PC-3 (cell line): ENCODE measurements at regions not wholly inside any gene's neighbourhood (a gene's known extent, or its start where the extent isn't known, plus 50 kb on each side); places are given as distances from the start of the nearest gene placed in this dataset.

Experiments used
- ATAC-seq: fragments of 200-7000 bp; cut with Tn5 transposase; 2 replicates; pipeline ENCODE4 v1.9.1; 2020; ENCODE audit warnings: mild to moderate bottlenecking, moderate library complexity
- BruUV-seq: library from RNA; stranded (reverse); fragments of 400-500 nt; replicated peaks from 2 replicates; lab custom pipeline; 2021; lab: Mats Ljungman, UMichigan
- CTCF ChIA-PET: fragments of 300-600 bp; sonication (Branson Sonifier 250); formaldehyde crosslinking; loops from one replicate; lab custom pipeline; 2022; ENCODE audit warnings: antibody characterized with exemption; lab: Charles Lee
- POLR2A ChIA-PET: fragments of 300-600 bp; sonication (Branson Sonifier 250); formaldehyde crosslinking; loops from one replicate; lab custom pipeline; 2022; ENCODE audit warnings: antibody characterized with exemption; ENCODE audit not compliant: unreplicated experiment; lab: Charles Lee
- DNase-seq: peaks from one replicate; pipeline ENCODE4 v3.0.0-alpha.2; 2015
- H2AFZ ChIP-seq: fragments of 300-600 bp; sonication (generic); 2 replicates; pipeline ENCODE4 v1.6.0; 2016; ENCODE audit warnings: antibody characterized with exemption, low read length
- H3F3A ChIP-seq: fragments of 300-600 bp; sonication (generic); one replicate; pipeline ENCODE4 v1.6.0; 2017; ENCODE audit warnings: antibody characterized with exemption, low read length, control low read depth, mild to moderate bottlenecking; ENCODE audit not compliant: unreplicated experiment
- H3K27ac ChIP-seq: fragments of 300-600 bp; sonication (generic); 2 replicates; pipeline ENCODE4 v1.5.1; 2016; ENCODE audit warnings: mild to moderate bottlenecking, low read length
- H3K27me3 ChIP-seq: fragments of 300-600 bp; sonication (generic); 2 replicates; pipeline ENCODE4 v1.6.1; 2016; ENCODE audit warnings: low read length, mixed read lengths
- H3K36me3 ChIP-seq: fragments of 300-600 bp; sonication (generic); 2 replicates; pipeline ENCODE4 v1.6.1; 2016; ENCODE audit warnings: low read depth, mixed run types, low read length, mixed read lengths
- H3K4me1 ChIP-seq: fragments of 300-600 bp; sonication (generic); 2 replicates; pipeline ENCODE4 v1.5.1; 2016; ENCODE audit warnings: low read length; ENCODE audit not compliant: insufficient read depth
- H3K4me2 ChIP-seq: fragments of 300-600 bp; sonication (generic); 2 replicates; pipeline ENCODE4 v1.6.0; 2016; ENCODE audit warnings: low read length
- H3K4me3 ChIP-seq: fragments of 300-600 bp; sonication (generic); 2 replicates; pipeline ENCODE4 v1.5.1; 2016; ENCODE audit warnings: mild to moderate bottlenecking, low read length, mixed read lengths
- H3K79me2 ChIP-seq: fragments of 300-600 bp; sonication (generic); 2 replicates; pipeline ENCODE4 v1.6.1; 2017; ENCODE audit warnings: low read length, mixed read lengths
- H3K9ac ChIP-seq: fragments of 300-600 bp; sonication (generic); 2 replicates; pipeline ENCODE4 v1.6.0; 2016; ENCODE audit warnings: mild to moderate bottlenecking, low read length
- H3K9me2 ChIP-seq: fragments of 300-600 bp; sonication (generic); replicated peaks from 2 replicates; pipeline ENCODE4 v1.6.1; 2016; ENCODE audit warnings: mixed run types, low read length, mixed read lengths
- H3K9me3 ChIP-seq: fragments of 300-600 bp; sonication (generic); 2 replicates; pipeline ENCODE4 v1.6.1; 2016; ENCODE audit warnings: low read length, mixed read lengths
- H4K20me1 ChIP-seq: fragments of 300-600 bp; sonication (generic); 2 replicates; pipeline ENCODE4 v1.6.1; 2016; ENCODE audit warnings: low read length, mixed read lengths
- EZH2 ChIP-seq: fragments of 300-600 bp; sonication (generic); IDR thresholded peaks from one replicate; pipeline ENCODE4 v1.6.1; 2017; ENCODE audit warnings: antibody characterized with exemption, mild to moderate bottlenecking, low read length; ENCODE audit not compliant: unreplicated experiment
- EZH2phosphoT487 ChIP-seq: fragments of 300-600 bp; sonication (generic); IDR thresholded peaks from 2 replicates; pipeline ENCODE4 v1.6.1; 2018; ENCODE audit warnings: mild to moderate bottlenecking, antibody characterized with exemption, low read length, borderline replicate concordance
- intact Hi-C: fragments of 100-400 bp; cut with micrococcal nuclease; formaldehyde crosslinking; loops from 2 replicates; pipeline ENCODE4 v1.9.0; 2023
- TF ChIP-seq, protein P1 (sequence below): fragments of 300-600 bp; sonication (generic); conservative IDR thresholded peaks from 2 replicates; pipeline ENCODE4 v1.5.1; 2017; ENCODE audit warnings: antibody characterized with exemption, low read depth, mild to moderate bottlenecking, low read length

DNA sequence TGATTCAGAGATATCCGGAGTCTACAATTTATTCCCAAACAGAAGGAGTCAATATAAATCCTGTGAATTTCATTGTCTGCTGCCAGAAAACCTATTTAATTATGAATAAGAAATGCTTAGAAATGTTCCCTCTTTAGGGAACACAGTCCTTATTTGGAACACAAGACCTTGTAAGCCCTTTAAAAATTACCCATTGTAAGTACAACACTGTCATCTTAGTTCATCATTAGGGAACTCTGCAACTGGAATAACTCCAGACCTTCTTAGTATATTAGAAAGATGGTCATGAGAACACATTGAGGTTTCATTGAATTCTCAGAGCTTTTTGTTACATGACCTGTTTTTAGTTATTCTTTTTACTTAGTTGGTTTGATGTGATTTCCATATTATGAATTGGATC, 548.5 kb upstream of the KLF12 start:
- BruUV-seq: no TSS peak
- H3F3A ChIP-seq: no peaks in the 10 kb centered on the region
- H3K9me3 ChIP-seq: no peaks in the 10 kb centered on the region
- DNase-seq: no peak
- intact Hi-C loops: no loop called here
- no peak for TF ChIP-seq EZH2phosphoT487
- TF ChIP-seq, protein P1, sequence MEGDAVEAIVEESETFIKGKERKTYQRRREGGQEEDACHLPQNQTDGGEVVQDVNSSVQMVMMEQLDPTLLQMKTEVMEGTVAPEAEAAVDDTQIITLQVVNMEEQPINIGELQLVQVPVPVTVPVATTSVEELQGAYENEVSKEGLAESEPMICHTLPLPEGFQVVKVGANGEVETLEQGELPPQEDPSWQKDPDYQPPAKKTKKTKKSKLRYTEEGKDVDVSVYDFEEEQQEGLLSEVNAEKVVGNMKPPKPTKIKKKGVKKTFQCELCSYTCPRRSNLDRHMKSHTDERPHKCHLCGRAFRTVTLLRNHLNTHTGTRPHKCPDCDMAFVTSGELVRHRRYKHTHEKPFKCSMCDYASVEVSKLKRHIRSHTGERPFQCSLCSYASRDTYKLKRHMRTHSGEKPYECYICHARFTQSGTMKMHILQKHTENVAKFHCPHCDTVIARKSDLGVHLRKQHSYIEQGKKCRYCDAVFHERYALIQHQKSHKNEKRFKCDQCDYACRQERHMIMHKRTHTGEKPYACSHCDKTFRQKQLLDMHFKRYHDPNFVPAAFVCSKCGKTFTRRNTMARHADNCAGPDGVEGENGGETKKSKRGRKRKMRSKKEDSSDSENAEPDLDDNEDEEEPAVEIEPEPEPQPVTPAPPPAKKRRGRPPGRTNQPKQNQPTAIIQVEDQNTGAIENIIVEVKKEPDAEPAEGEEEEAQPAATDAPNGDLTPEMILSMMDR: no peak
- TF ChIP-seq EZH2: no peak
- ChIA-PET CTCF (no interaction called here), POLR2A (no interaction called here)
- no peaks in the 10 kb centered on the region for H3K36me3 ChIP-seq
- no peak overlapping the region for H3K4me2 ChIP-seq
- no peaks in the 10 kb centered on the region for H3K9me2 ChIP-seq
- no peak overlapping the region for H3K9ac ChIP-seq
- no peaks in the 10 kb centered on the region for H3K27me3 ChIP-seq
- no peaks in the 10 kb centered on the region for H3K79me2 ChIP-seq
- no peak for ATAC-seq
- H4K20me1 ChIP-seq: no peaks in the 10 kb centered on the region
- no peak overlapping the region for H2AFZ ChIP-seq
- no peaks in the 10 kb centered on the region for H3K4me1 ChIP-seq
- H3K27ac ChIP-seq: no peak overlapping the region
- H3K4me3 ChIP-seq: no peak overlapping the region

GRCh38 chr13:74681891-74682290, 547.7 kb upstream of the KLF12 start:
- TF ChIP-seq EZH2: no peak
- no peak for TF ChIP-seq EZH2phosphoT487
- TF ChIP-seq, protein P1: no peak
- Histone ChIP-seq H3K9me3 (no peaks in the 10 kb centered on the region), H3K4me2 (no peak overlapping the region), H3K36me3 (no peaks in the 10 kb centered on the region), H3K4me1 (no peaks in the 10 kb centered on the region), H3K27ac (no peak overlapping the region), H3K9me2 (no peaks in the 10 kb centered on the region), H2AFZ (no peak overlapping the region), H3K4me3 (no peak overlapping the region), H3K9ac (no peak overlapping the region), H4K20me1 (no peaks in the 10 kb centered on the region), H3F3A (no peaks in the 10 kb centered on the region), H3K79me2 (no peaks in the 10 kb centered on the region), H3K27me3 (no peaks in the 10 kb centered on the region)
- ChIA-PET POLR2A (no interaction called here), CTCF (no interaction called here)
- BruUV-seq: no TSS peak
- DNase-seq: no peak
- ATAC-seq: no peak
- intact Hi-C loops: no loop called here

- ATAC-seq: no peak
- BruUV-seq: no TSS peak
- Histone ChIP-seq H3F3A (no peaks in the 10 kb centered on the region), H3K27ac (no peak overlapping the region), H3K79me2 (no peaks in the 10 kb centered on the region), H3K4me2 (no peak overlapping the region), H3K4me1 (no peaks in the 10 kb centered on the region), H4K20me1 (no peaks in the 10 kb centered on the region), H2AFZ (no peak overlapping the region), H3K9me3 (no peaks in the 10 kb centered on the region), H3K9ac (no peak overlapping the region), H3K36me3 (no peaks in the 10 kb centered on the region), H3K9me2 (no peaks in the 10 kb centered on the region), H3K27me3 (no peaks in the 10 kb centered on the region), H3K4me3 (no peak overlapping the region)
- intact Hi-C loops: no loop called here
- TF ChIP-seq EZH2phosphoT487 (no peak), EZH2 (no peak)
- TF ChIP-seq, protein P1: no peak
- POLR2A ChIA-PET: interaction anchor here (0.5 kb wide), 1 partner anchor 1602 kb away, joined by 3 read pairs; no protein-coding TSS in a partner anchor
- no peak for DNase-seq
- CTCF ChIA-PET: interaction anchor here (0.8 kb wide), 1 partner anchor 100 kb away, joined by 3 read pairs; no protein-coding TSS in a partner anchor
Measured at GRCh38 chr13:74678308-74678965, 544.2 kb upstream of the KLF12 start.
